Breast epithelium (tissue), 4 donors: ENCODE measurements at regions not wholly inside any gene's neighbourhood (a gene's known extent, or its start where the extent isn't known, plus 50 kb on each side); places are given as distances from the start of the nearest gene placed in this dataset.

Experiments
- DNase-seq, 2 donors: peaks; one replicate each; pipeline ENCODE4 v3.0.0-alpha.2; 2019; ENCODE audit warnings: low spot score in 2 of 2
- H3K27ac ChIP-seq, 2 donors: fragments of 200-600 bp; sonication (generic) in 1 of 2; one replicate each; pipeline ENCODE4 v1.5.1; 2016 to 2019; ENCODE audit warnings: mild to moderate bottlenecking in 1 of 2
- H3K27me3 ChIP-seq, 2 donors: fragments of 200-600 bp; sonication (generic) in 1 of 2; one replicate each; pipeline versions ENCODE4 v1.5.1 to v1.6.0; 2017 to 2019; ENCODE audit warnings: control low read depth in 1 of 2, mild to moderate bottlenecking in 1 of 2
- H3K36me3 ChIP-seq: fragments of 200-600 bp; one replicate; pipeline ENCODE4 v1.5.1; 2019
- H3K4me1 ChIP-seq, 2 donors: fragments of 200-600 bp; sonication (generic); one replicate each; pipeline ENCODE4 v1.5.1; 2016 to 2019; ENCODE audit warnings: control low read depth in 1 of 2
- H3K4me3 ChIP-seq, 3 donors: fragments of 200-600 bp; sonication (generic); 1 replicate in 2 of 3; 2 replicates in 1 of 3; pipeline ENCODE4 v1.5.1; 2016 to 2019; ENCODE audit warnings: mild to moderate bottlenecking in 3 of 3, moderate library complexity in 2 of 3
- H3K9me3 ChIP-seq, 2 donors: fragments of 200-600 bp; sonication (generic) in 1 of 2; one replicate each; pipeline ENCODE4 v1.5.1; 2016 to 2019; ENCODE audit warnings: control low read depth in 1 of 2
- CTCF ChIP-seq, 3 donors: fragments of 450-650 bp; IDR thresholded peaks; one replicate each; pipeline ENCODE4 v1.5.1; 2016 to 2017; ENCODE audit warnings: antibody characterized with exemption in 3 of 3, mild to moderate bottlenecking in 3 of 3, moderate library complexity in 3 of 3
- POLR2A ChIP-seq: fragments of 450-650 bp; IDR thresholded peaks from one replicate; pipeline ENCODE4 v1.6.1; 2016; ENCODE audit warnings: antibody characterized with exemption, mild to moderate bottlenecking, moderate library complexity
- POLR2AphosphoS5 ChIP-seq, 3 donors: sonication (generic); formaldehyde crosslinking; IDR thresholded peaks; one replicate each; pipeline ENCODE4 v1.6.1; 2017; ENCODE audit warnings: antibody characterized with exemption in 3 of 3
- intact Hi-C: fragments of 100-400 bp; cut with DNase I; formaldehyde crosslinking; loops from one replicate; pipeline ENCODE4 v1.15.1; 2023; ENCODE audit warnings: low total_unique reads

- TF ChIP-seq POLR2A (no peak), POLR2AphosphoS5 (IDR thresholded peaks at IDR 0.05) (no peak), CTCF (IDR thresholded peaks at IDR 0.05) (no peak)
- DNase-seq = no peak
- Histone ChIP-seq H3K4me3 (no peak overlapping the region), H3K9me3 (no peaks in the 10 kb centered on the region), H3K27ac (no peak overlapping the region), H3K36me3 (no peaks in the 10 kb centered on the region), H3K4me1 (no peaks in the 10 kb centered on the region), H3K27me3 (no peaks in the 10 kb centered on the region)
- intact Hi-C loops = no loop called here
Measured at GRCh38 chr10:78954689-78955088, 114.1 kb upstream of the ZMIZ1 start.

GRCh38 chr10:78955206-78955605 lies 113.6 kb upstream of the ZMIZ1 start:
- H3K4me1 ChIP-seq = no peaks in the 10 kb centered on the region
- no peaks in the 10 kb centered on the region for H3K36me3 ChIP-seq
- no peak for DNase-seq
- H3K27me3 ChIP-seq = no peaks in the 10 kb centered on the region
- H3K4me3 ChIP-seq = no peak overlapping the region
- intact Hi-C loops = no loop called here
- no peaks in the 10 kb centered on the region for H3K9me3 ChIP-seq
- TF ChIP-seq POLR2AphosphoS5 (IDR thresholded peaks at IDR 0.05) = no peak
- TF ChIP-seq POLR2A = no peak
- no peak for TF ChIP-seq CTCF (IDR thresholded peaks at IDR 0.05)
- H3K27ac ChIP-seq = no peak overlapping the region

- H3K36me3 ChIP-seq = no peaks in the 10 kb centered on the region
- H3K27ac ChIP-seq = no peak overlapping the region
- H3K4me3 ChIP-seq = no peak overlapping the region
- TF ChIP-seq CTCF (IDR thresholded peaks at IDR 0.05) (no peak), POLR2AphosphoS5 (IDR thresholded peaks at IDR 0.05) (no peak), POLR2A (no peak)
- no peaks in the 10 kb centered on the region for H3K27me3 ChIP-seq
- intact Hi-C loops = no loop called here
- no peaks in the 10 kb centered on the region for H3K9me3 ChIP-seq
- H3K4me1 ChIP-seq = no peaks in the 10 kb centered on the region
- no peak for DNase-seq
Measured at GRCh38 chr10:78956391-78956790, 112.4 kb upstream of the ZMIZ1 start.

GRCh38 chr10:78957471-78958039 lies 111.2 kb upstream of the ZMIZ1 start:
- no peaks in the 10 kb centered on the region for H3K36me3 ChIP-seq

More at GRCh38 chr10:78957471-78958039, 111.2 kb upstream of the ZMIZ1 start:
- Histone ChIP-seq H3K27me3 (no peaks in the 10 kb centered on the region), H3K4me3 (no peak overlapping the region), H3K9me3 (no peaks in the 10 kb centered on the region), H3K27ac (no peak overlapping the region), H3K4me1 (no peaks in the 10 kb centered on the region)
- TF ChIP-seq CTCF (IDR thresholded peaks at IDR 0.05) = no peak
- TF ChIP-seq POLR2A = no peak
- no peak for TF ChIP-seq POLR2AphosphoS5 (IDR thresholded peaks at IDR 0.05)
- no peak for DNase-seq
- intact Hi-C loops = no loop called here
